ENCODE measurements at regions not wholly inside any gene's neighbourhood (a gene's known extent, or its start where the extent isn't known, plus 50 kb on each side); places are given as distances from the start of the nearest gene placed in this dataset.

GRCh38 chr12:90485560-90485959, 469.4 kb downstream of the CCER1 start:
- Histone ChIP-seq H3K27me3 (ENCODE audit: insufficient read depth, low read depth, severe bottlenecking) (no peaks in the 10 kb centered on the region), H3K9me3 (ENCODE audit: severe bottlenecking) (peaks cover 3% of the 10 kb centered on the region), H3K36me3 (no peaks in the 10 kb centered on the region), H3K4me3 (ENCODE audit: low read depth, low read length) (no peak overlapping the region), H3K27ac (no peak overlapping the region)
- no peak for TF ChIP-seq CTCF (IDR thresholded peaks at IDR 0.05; ENCODE audit: low read depth, low read length)
- no peak for DNase-seq

- Histone ChIP-seq H3K27me3 (ENCODE audit: insufficient read depth, low read depth, severe bottlenecking) (no peaks in the 10 kb centered on the region), H3K9me3 (ENCODE audit: severe bottlenecking) (no peaks in the 10 kb centered on the region), H3K36me3 (no peaks in the 10 kb centered on the region), H3K4me3 (ENCODE audit: low read depth, low read length) (no peak overlapping the region), H3K27ac (no peak overlapping the region)
- no peak for DNase-seq
- TF ChIP-seq CTCF (IDR thresholded peaks at IDR 0.05; ENCODE audit: low read depth, low read length), result peak; percentile 17; the same call in 1 of the 2 replicates
Observed at GRCh38 chr12:90484094-90484493, 470.9 kb downstream of the CCER1 start.

GRCh38 chr12:90481748-90482147, 473.2 kb downstream of the CCER1 start:
- H3K4me3 ChIP-seq (ENCODE audit: low read depth, low read length), result no peak overlapping the region
- no peaks in the 10 kb centered on the region for H3K36me3 ChIP-seq
- H3K9me3 ChIP-seq (ENCODE audit: severe bottlenecking), result no peaks in the 10 kb centered on the region
- DNase-seq, result no peak
- no peak overlapping the region for H3K27ac ChIP-seq
- TF ChIP-seq CTCF (IDR thresholded peaks at IDR 0.05; ENCODE audit: low read depth, low read length), result no peak
- H3K27me3 ChIP-seq (ENCODE audit: insufficient read depth, low read depth, severe bottlenecking), result no peaks in the 10 kb centered on the region

GRCh38 chr12:90479237-90479636, 475.7 kb downstream of the CCER1 start:
- no peaks in the 10 kb centered on the region for H3K27me3 ChIP-seq (ENCODE audit: insufficient read depth, low read depth, severe bottlenecking)
- no peak for DNase-seq
- no peaks in the 10 kb centered on the region for H3K36me3 ChIP-seq
- H3K27ac ChIP-seq, result no peak overlapping the region
- no peak for TF ChIP-seq CTCF (IDR thresholded peaks at IDR 0.05; ENCODE audit: low read depth, low read length)
- H3K4me3 ChIP-seq (ENCODE audit: low read depth, low read length), result no peak overlapping the region
- H3K9me3 ChIP-seq (ENCODE audit: severe bottlenecking), result no peaks in the 10 kb centered on the region

- no peak for TF ChIP-seq CTCF (IDR thresholded peaks at IDR 0.05; ENCODE audit: low read depth, low read length)
- Histone ChIP-seq H3K4me3 (ENCODE audit: low read depth, low read length) (no peak overlapping the region), H3K9me3 (ENCODE audit: severe bottlenecking) (no peaks in the 10 kb centered on the region), H3K36me3 (no peaks in the 10 kb centered on the region), H3K27me3 (ENCODE audit: insufficient read depth, low read depth, severe bottlenecking) (no peaks in the 10 kb centered on the region), H3K27ac (no peak overlapping the region)
- DNase-seq, result no peak
Observed at GRCh38 chr12:90473831-90474230, 481.1 kb downstream of the CCER1 start.

GRCh38 chr12:90460681-90461080, 494.3 kb downstream of the CCER1 start:
- Histone ChIP-seq H3K27me3 (ENCODE audit: insufficient read depth, low read depth, severe bottlenecking) (no peaks in the 10 kb centered on the region), H3K4me3 (ENCODE audit: low read depth, low read length) (no peak overlapping the region), H3K9me3 (ENCODE audit: severe bottlenecking) (no peaks in the 10 kb centered on the region), H3K36me3 (no peaks in the 10 kb centered on the region), H3K27ac (no peak overlapping the region)
- no peak for TF ChIP-seq CTCF (IDR thresholded peaks at IDR 0.05; ENCODE audit: low read depth, low read length)
- no peak for DNase-seq
